ENCODE measurements at regions not wholly inside any gene's neighbourhood (a gene's known extent, or its start where the extent isn't known, plus 50 kb on each side); places are given as distances from the start of the nearest gene placed in this dataset.

GRCh38 chr9:13817754-13818278 lies 496.1 kb downstream of the NFIB start:
- no peak for TF ChIP-seq CTCF (IDR thresholded peaks at IDR 0.05; ENCODE audit: control insufficient read depth, extremely low read depth, insufficient read depth)
- no peak overlapping the region for H3K4me3 ChIP-seq (ENCODE audit: low read depth, low read length)
- no peak for DNase-seq (ENCODE audit: low read depth)

- no peak for TF ChIP-seq CTCF (IDR thresholded peaks at IDR 0.05; ENCODE audit: control insufficient read depth, extremely low read depth, insufficient read depth)
- no peak overlapping the region for H3K4me3 ChIP-seq (ENCODE audit: low read depth, low read length)
- no peak for DNase-seq (ENCODE audit: low read depth)
Observed at GRCh38 chr9:13816837-13817236, 497.1 kb downstream of the NFIB start.

- TF ChIP-seq CTCF (IDR thresholded peaks at IDR 0.05; ENCODE audit: control insufficient read depth, extremely low read depth, insufficient read depth), result no peak
- no peak for DNase-seq (ENCODE audit: low read depth)
- H3K4me3 ChIP-seq (ENCODE audit: low read depth, low read length), result no peak overlapping the region
Observed at GRCh38 chr9:13814647-13815400, 499.1 kb downstream of the NFIB start.

GRCh38 chr9:13811876-13812275 lies 502.1 kb downstream of the NFIB start:
- no peak for DNase-seq (ENCODE audit: low read depth)
- TF ChIP-seq CTCF (IDR thresholded peaks at IDR 0.05; ENCODE audit: control insufficient read depth, extremely low read depth, insufficient read depth), result no peak
- no peak overlapping the region for H3K4me3 ChIP-seq (ENCODE audit: low read depth, low read length)

- no peak overlapping the region for H3K4me3 ChIP-seq (ENCODE audit: low read depth, low read length)
- DNase-seq (ENCODE audit: low read depth), result no peak
- no peak for TF ChIP-seq CTCF (IDR thresholded peaks at IDR 0.05; ENCODE audit: control insufficient read depth, extremely low read depth, insufficient read depth)
Observed at GRCh38 chr9:13810510-13810909, 503.4 kb downstream of the NFIB start.

- no peak overlapping the region for H3K4me3 ChIP-seq (ENCODE audit: low read depth, low read length)
- DNase-seq (ENCODE audit: low read depth), result no peak
- TF ChIP-seq CTCF (IDR thresholded peaks at IDR 0.05; ENCODE audit: control insufficient read depth, extremely low read depth, insufficient read depth), result no peak
Observed at GRCh38 chr9:13809401-13809800, 504.5 kb downstream of the NFIB start.

- TF ChIP-seq CTCF (IDR thresholded peaks at IDR 0.05; ENCODE audit: control insufficient read depth, extremely low read depth, insufficient read depth), result no peak
- DNase-seq (ENCODE audit: low read depth), result no peak
- H3K4me3 ChIP-seq (ENCODE audit: low read depth, low read length), result no peak overlapping the region
Observed at GRCh38 chr9:13807118-13807517, 506.8 kb downstream of the NFIB start.
